Liver (tissue), 8 donors: ENCODE measurements at regions not wholly inside any gene's neighbourhood (a gene's known extent, or its start where the extent isn't known, plus 50 kb on each side); places are given as distances from the start of the nearest gene placed in this dataset.

Experiments
- DNase-seq: peaks from one replicate; pipeline ENCODE4 v3.0.0-alpha.2; 2017; ENCODE audit warnings: low spot score
- H3K27ac ChIP-seq, 2 donors: one replicate each; pipeline ENCODE4 v1.7.0; 2013; ENCODE audit warnings: inconsistent platforms in 2 of 2, low read length in 2 of 2, control low read depth in 1 of 2, low read depth in 1 of 2, mild to moderate bottlenecking in 1 of 2
- H3K27me3 ChIP-seq, 4 donors: one replicate each; pipeline versions ENCODE4 v1.6.1 to v1.7.0; 2013; ENCODE audit warnings: low read length in 3 of 4, inconsistent platforms in 1 of 4, mild to moderate bottlenecking in 1 of 4, moderate library complexity in 1 of 4; ENCODE audit not compliant: control insufficient read depth in 4 of 4, insufficient read depth in 4 of 4
- H3K36me3 ChIP-seq, 4 donors: one replicate each; pipeline versions ENCODE4 v1.6.1 to v1.7.0; 2013; ENCODE audit warnings: low read length in 3 of 4, mild to moderate bottlenecking in 3 of 4, low read depth in 1 of 4, moderate library complexity in 1 of 4; ENCODE audit not compliant: control insufficient read depth in 4 of 4, insufficient read depth in 3 of 4
- H3K4me1 ChIP-seq, 4 donors: one replicate each; pipeline versions ENCODE4 v1.6.1 to v1.7.0; 2013; ENCODE audit warnings: low read length in 3 of 4, mild to moderate bottlenecking in 3 of 4, moderate library complexity in 1 of 4; ENCODE audit not compliant: control insufficient read depth in 4 of 4, insufficient read depth in 4 of 4
- H3K4me3 ChIP-seq, 3 donors: one replicate each; pipeline versions ENCODE4 v1.6.1 to v1.7.0; 2013; ENCODE audit warnings: low read length in 3 of 3, control low read depth in 1 of 3, low read depth in 1 of 3, mild to moderate bottlenecking in 1 of 3
- H3K9ac ChIP-seq, 2 donors: one replicate each; pipeline ENCODE4 v1.7.0; 2013; ENCODE audit warnings: low read length in 2 of 2, mild to moderate bottlenecking in 2 of 2, moderate library complexity in 2 of 2, control low read depth in 1 of 2, low read depth in 1 of 2
- H3K9me3 ChIP-seq, 4 donors: one replicate each; pipeline versions ENCODE4 v1.6.1 to v1.7.0; 2013; ENCODE audit warnings: low read length in 3 of 4; ENCODE audit not compliant: control insufficient read depth in 4 of 4
- ATF3 ChIP-seq: IDR thresholded peaks from 2 replicates; pipeline ENCODE4 v1.6.1; 2016; ENCODE audit warnings: antibody characterized with exemption
- CTCF ChIP-seq: fragments of 150-350 bp; IDR thresholded peaks from 2 replicates; pipeline ENCODE4 v1.5.1; 2017; ENCODE audit warnings: improper control_type of control experiment, low read depth, low read length; ENCODE audit not compliant: missing input control
- EGR1 ChIP-seq, 2 donors: IDR thresholded peaks; 2 replicates each; pipeline ENCODE4 v1.6.1; 2016 to 2018; ENCODE audit warnings: antibody characterized with exemption in 2 of 2, low read depth in 2 of 2
- FOXA1 ChIP-seq: IDR thresholded peaks from 2 replicates; pipeline ENCODE4 v1.6.1; 2016; ENCODE audit warnings: antibody characterized with exemption
- FOXA2 ChIP-seq: IDR thresholded peaks from 2 replicates; pipeline ENCODE4 v1.6.1; 2016; ENCODE audit warnings: antibody characterized with exemption
- GABPA ChIP-seq, 2 donors: IDR thresholded peaks in 1 of 2; conservative IDR thresholded peaks in 1 of 2; 2 replicates each; pipeline ENCODE4 v1.6.1; 2016; ENCODE audit warnings: antibody characterized with exemption in 2 of 2, mild to moderate bottlenecking in 1 of 2, moderate library complexity in 1 of 2
- HNF4A ChIP-seq, 2 donors: conservative IDR thresholded peaks; 2 replicates each; pipeline ENCODE4 v1.6.1; 2016; ENCODE audit warnings: antibody characterized with exemption in 2 of 2, mild to moderate bottlenecking in 2 of 2
- HNF4G ChIP-seq: IDR thresholded peaks from 2 replicates; pipeline ENCODE4 v1.6.1; 2016; ENCODE audit warnings: antibody characterized with exemption
- JUND ChIP-seq, 2 donors: IDR thresholded peaks; 2 replicates each; pipeline ENCODE4 v1.6.1; 2016; ENCODE audit warnings: antibody characterized with exemption in 2 of 2
- MAX ChIP-seq: IDR thresholded peaks from 2 replicates; pipeline ENCODE4 v1.6.1; 2016; ENCODE audit warnings: antibody characterized with exemption
- NR2F2 ChIP-seq: IDR thresholded peaks from 2 replicates; pipeline ENCODE4 v1.6.1; 2016; ENCODE audit warnings: antibody characterized with exemption
- RAD21 ChIP-seq, 2 donors: IDR thresholded peaks; 2 replicates each; pipeline ENCODE4 v1.6.1; 2016; ENCODE audit warnings: antibody characterized with exemption in 2 of 2, mild to moderate bottlenecking in 2 of 2
- RXRA ChIP-seq, 2 donors: IDR thresholded peaks; 2 replicates each; pipeline ENCODE4 v1.6.1; 2017 to 2018; ENCODE audit warnings: antibody characterized with exemption in 2 of 2, mild to moderate bottlenecking in 1 of 2
- SP1 ChIP-seq: IDR thresholded peaks from 2 replicates; pipeline ENCODE4 v1.6.1; 2018; ENCODE audit warnings: antibody characterized with exemption, mild to moderate bottlenecking
- TAF1 ChIP-seq: conservative IDR thresholded peaks from 2 replicates; pipeline ENCODE4 v1.6.1; 2016; ENCODE audit warnings: antibody characterized with exemption, mild to moderate bottlenecking
- YY1 ChIP-seq: IDR thresholded peaks from 2 replicates; pipeline ENCODE4 v1.6.1; 2016; ENCODE audit warnings: antibody characterized with exemption, mild to moderate bottlenecking
- WGBS: extraction: QIAGEN DNeasy Blood & Tissue Kit; methylation state at CpG from one replicate; pipeline ENCODE4 v1.1.7; 2013; 5-methylcytosine and 5-hydroxymethylcytosine counted together
- TF ChIP-seq, protein P1 (sequence below): IDR thresholded peaks from 2 replicates; pipeline ENCODE4 v1.6.1; 2016; ENCODE audit warnings: antibody characterized with exemption, mild to moderate bottlenecking
- TF ChIP-seq, protein P2 (sequence below): IDR thresholded peaks from 2 replicates; pipeline ENCODE4 v1.6.1; 2016; ENCODE audit warnings: antibody characterized with exemption
- donor health status: healthy.
- donor health status: healthy.
- donor health status: healthy.
- donor health status: healthy.
- donor health status: healthy.

GRCh38 chr11:105377870-105378269 lies 232.0 kb upstream of the GRIA4 start (continued):
- TF ChIP-seq, protein P1, sequence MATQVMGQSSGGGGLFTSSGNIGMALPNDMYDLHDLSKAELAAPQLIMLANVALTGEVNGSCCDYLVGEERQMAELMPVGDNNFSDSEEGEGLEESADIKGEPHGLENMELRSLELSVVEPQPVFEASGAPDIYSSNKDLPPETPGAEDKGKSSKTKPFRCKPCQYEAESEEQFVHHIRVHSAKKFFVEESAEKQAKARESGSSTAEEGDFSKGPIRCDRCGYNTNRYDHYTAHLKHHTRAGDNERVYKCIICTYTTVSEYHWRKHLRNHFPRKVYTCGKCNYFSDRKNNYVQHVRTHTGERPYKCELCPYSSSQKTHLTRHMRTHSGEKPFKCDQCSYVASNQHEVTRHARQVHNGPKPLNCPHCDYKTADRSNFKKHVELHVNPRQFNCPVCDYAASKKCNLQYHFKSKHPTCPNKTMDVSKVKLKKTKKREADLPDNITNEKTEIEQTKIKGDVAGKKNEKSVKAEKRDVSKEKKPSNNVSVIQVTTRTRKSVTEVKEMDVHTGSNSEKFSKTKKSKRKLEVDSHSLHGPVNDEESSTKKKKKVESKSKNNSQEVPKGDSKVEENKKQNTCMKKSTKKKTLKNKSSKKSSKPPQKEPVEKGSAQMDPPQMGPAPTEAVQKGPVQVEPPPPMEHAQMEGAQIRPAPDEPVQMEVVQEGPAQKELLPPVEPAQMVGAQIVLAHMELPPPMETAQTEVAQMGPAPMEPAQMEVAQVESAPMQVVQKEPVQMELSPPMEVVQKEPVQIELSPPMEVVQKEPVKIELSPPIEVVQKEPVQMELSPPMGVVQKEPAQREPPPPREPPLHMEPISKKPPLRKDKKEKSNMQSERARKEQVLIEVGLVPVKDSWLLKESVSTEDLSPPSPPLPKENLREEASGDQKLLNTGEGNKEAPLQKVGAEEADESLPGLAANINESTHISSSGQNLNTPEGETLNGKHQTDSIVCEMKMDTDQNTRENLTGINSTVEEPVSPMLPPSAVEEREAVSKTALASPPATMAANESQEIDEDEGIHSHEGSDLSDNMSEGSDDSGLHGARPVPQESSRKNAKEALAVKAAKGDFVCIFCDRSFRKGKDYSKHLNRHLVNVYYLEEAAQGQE, result no peak

DNA sequence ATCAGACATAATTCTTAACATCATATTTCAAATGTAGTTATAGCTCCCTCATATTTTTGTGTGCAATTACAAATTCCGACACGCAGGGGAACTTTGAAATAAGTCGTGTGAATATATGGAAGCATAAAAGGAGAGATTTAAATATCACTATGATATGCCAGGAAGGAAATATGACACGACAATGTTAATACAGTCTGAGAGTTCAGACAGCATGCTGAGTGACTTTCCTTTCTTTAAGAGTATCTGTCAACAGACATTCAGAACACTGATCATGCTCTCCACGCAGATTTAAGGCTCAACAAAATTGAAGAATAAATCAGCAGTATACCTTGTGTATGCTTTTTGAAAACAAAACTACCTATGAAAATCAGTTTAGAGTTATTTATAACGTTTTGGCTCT lies 232.6 kb upstream of the CARD18 start:
- Histone ChIP-seq H3K9me3 (no peaks in the 10 kb centered on the region), H3K4me3 (no peak overlapping the region), H3K27ac (no peak overlapping the region), H3K36me3 (no peaks in the 10 kb centered on the region), H3K4me1 (no peaks in the 10 kb centered on the region), H3K9ac (no peak overlapping the region), H3K27me3 (no peaks in the 10 kb centered on the region)
- 62% methylated on average over 6 of the region's 6 CpGs for WGBS
- TF ChIP-seq ATF3 (no peak), RAD21 (IDR thresholded peaks at IDR 0.05) (no peak), NR2F2 (no peak), HNF4A (conservative IDR thresholded peaks at IDR 0.05) (no peak), FOXA2 (no peak), HNF4G (no peak), YY1 (no peak), GABPA (IDR thresholded peaks at IDR 0.05 in 1 of 2, conservative IDR thresholded peaks at IDR 0.05 in 1 of 2) (no peak), EGR1 (IDR thresholded peaks at IDR 0.05; ENCODE audit: low read depth in 2 of 2) (no peak), MAX (no peak), TAF1 (no peak), SP1 (no peak), CTCF (no peak), RXRA (IDR thresholded peaks at IDR 0.05) (no peak), FOXA1 (no peak), JUND (IDR thresholded peaks at IDR 0.05) (no peak)
- TF ChIP-seq, protein P1, result no peak
- TF ChIP-seq, protein P2, sequence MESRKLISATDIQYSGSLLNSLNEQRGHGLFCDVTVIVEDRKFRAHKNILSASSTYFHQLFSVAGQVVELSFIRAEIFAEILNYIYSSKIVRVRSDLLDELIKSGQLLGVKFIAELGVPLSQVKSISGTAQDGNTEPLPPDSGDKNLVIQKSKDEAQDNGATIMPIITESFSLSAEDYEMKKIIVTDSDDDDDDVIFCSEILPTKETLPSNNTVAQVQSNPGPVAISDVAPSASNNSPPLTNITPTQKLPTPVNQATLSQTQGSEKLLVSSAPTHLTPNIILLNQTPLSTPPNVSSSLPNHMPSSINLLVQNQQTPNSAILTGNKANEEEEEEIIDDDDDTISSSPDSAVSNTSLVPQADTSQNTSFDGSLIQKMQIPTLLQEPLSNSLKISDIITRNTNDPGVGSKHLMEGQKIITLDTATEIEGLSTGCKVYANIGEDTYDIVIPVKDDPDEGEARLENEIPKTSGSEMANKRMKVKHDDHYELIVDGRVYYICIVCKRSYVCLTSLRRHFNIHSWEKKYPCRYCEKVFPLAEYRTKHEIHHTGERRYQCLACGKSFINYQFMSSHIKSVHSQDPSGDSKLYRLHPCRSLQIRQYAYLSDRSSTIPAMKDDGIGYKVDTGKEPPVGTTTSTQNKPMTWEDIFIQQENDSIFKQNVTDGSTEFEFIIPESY, result no peak
- DNase-seq, result no peak
